MV-4-11 (cell line): ENCODE measurements at regions not wholly inside any gene's neighbourhood (a gene's known extent, or its start where the extent isn't known, plus 50 kb on each side); places are given as distances from the start of the nearest gene placed in this dataset.
"Not testable (repeated sequence)": the region's sequence is repeated elsewhere in the genome, so short reads cannot be mapped to it uniquely, and the experiment has no call there.

Experiments used
- DNase-seq: peaks from one replicate; lab custom pipeline; 2025; lab: John Stamatoyannopoulos, UW

- no peak for DNase-seq
Measured at GRCh38 chr2:16088035-16088801, 147.9 kb downstream of the MYCN start.

GRCh38 chr2:16086136-16086535 lies 145.8 kb downstream of the MYCN start:
- DNase-seq: not testable (repeated sequence)

- no peak for DNase-seq
Measured at GRCh38 chr2:16085073-16085472, 144.7 kb downstream of the MYCN start.

DNA sequence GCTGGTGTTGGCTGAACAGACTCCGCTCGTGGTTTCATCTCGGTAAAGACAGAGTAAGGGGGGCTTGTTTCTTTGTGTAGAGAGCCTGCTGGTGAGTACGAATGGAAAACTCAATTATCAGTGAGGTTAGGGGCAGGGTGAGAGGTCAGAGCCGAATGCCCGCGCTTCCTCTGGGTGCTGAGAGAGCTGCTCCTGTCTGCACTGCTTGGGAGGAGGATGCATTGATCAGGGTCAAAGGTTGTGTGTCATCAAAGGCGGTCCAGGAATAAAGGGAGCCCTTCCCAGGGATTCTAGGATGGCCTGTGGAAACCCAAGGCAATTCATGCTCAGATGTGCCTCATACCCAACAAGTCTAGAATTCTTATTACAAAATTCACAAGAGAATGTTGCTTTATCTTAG lies 143.9 kb downstream of the MYCN start:
- no peak for DNase-seq

DNA sequence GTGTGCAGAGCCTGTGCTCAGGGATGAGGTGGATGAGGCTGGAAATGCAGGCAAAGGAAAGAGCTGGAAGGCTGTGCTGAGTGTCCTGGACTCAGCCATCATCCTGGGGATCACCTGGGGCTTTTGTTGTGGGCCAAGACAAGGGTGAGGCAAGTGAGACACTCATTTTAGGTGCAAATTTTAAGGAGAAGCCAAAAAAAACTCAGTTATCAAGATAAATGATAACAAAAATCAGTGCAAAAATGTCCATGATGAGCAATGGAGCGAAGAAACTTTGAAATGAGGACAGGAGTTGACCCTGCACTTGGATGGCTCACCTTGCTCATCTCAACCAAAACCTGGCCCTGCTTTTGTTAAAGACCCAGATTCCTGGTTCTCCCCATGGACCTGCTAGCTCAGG lies 141.9 kb downstream of the MYCN start:
- DNase-seq: no peak

DNA sequence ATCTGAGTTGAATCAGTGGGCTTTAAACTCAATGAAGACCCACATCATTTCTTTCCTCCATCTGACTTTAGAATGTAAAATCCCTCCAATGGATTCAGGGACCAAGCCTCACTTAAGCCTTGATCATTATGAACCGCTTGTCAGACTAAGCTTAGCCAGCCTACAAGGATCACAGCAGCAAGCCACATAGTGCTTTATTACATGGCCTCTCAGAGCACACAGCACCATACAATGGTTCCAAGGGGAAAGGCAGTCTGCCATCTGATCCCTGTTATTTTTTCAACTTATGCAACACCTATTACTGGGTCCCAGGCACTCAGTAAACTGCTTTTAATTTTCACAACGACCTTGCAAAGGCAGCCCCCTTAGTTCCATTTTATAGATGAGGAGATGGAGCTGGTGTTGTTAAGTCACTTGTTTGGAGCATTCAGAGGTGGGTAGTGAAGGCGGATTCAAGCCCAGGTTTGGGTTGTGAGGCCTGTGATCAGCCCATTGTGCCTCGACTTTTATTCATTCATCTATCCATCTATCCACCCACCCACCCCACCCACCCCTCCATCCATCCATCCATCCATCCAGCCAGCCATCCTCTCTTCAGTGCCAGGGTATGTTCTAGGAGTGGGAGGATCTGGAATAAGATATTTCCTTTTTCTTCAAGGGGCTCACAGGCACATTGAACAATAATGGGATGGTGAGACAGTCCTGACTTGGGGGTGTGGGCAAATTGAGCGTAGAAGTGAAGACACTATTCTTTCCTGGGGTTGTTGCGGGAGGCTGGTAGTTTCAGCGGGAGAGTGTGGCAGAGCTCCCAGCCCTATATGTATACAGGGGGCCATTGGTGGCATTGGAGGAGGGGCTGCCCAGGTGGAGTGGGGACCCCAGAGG lies 141.2 kb downstream of the MYCN start:
- DNase-seq: no peak

DNA sequence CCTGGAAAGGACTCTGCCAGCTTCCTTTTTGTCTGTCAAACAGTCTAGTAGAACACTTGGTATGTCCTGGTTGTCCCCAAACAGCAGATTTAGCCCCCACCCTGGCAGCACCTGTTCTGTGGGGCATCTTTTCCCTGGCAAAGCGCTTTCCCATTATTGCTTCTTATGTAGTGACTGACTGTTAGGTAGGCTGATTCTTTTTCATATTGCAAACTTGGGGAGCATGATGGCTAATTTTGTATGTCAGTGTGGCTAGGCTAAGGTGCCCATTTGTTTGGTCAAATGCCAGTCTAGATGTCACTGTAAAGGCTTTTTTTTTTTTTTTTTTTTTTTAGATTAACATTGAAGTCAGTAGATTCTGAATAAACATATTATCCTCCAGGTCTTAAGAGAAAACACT lies 140.2 kb downstream of the MYCN start:
- DNase-seq: no peak

- no peak for DNase-seq
Measured at GRCh38 chr2:16080071-16080470, 139.7 kb downstream of the MYCN start.

- no peak for DNase-seq
Measured at GRCh38 chr2:16079637-16080036, 139.3 kb downstream of the MYCN start.

DNA sequence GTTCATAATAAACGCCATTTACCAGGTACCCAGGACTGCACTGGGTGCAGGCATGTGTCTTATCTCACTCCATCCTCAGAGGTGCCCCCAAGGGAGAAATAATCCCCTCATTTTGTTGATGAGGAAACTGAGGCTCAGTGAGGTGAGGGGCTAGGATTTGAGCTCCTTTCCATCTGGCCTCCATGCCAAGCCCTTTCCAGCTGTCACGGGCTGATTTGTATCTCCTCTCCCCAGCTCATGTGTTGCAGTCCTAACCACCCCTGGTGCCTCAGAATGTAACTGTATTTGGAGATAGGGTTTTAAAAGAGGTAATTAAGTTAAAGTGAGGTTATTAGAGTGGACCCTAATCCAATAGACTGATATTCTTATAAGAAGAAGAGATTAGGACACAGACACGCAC lies 137.3 kb downstream of the MYCN start:
- no peak for DNase-seq

GRCh38 chr2:16076911-16077310 lies 136.6 kb downstream of the MYCN start:
- DNase-seq: no peak

DNA sequence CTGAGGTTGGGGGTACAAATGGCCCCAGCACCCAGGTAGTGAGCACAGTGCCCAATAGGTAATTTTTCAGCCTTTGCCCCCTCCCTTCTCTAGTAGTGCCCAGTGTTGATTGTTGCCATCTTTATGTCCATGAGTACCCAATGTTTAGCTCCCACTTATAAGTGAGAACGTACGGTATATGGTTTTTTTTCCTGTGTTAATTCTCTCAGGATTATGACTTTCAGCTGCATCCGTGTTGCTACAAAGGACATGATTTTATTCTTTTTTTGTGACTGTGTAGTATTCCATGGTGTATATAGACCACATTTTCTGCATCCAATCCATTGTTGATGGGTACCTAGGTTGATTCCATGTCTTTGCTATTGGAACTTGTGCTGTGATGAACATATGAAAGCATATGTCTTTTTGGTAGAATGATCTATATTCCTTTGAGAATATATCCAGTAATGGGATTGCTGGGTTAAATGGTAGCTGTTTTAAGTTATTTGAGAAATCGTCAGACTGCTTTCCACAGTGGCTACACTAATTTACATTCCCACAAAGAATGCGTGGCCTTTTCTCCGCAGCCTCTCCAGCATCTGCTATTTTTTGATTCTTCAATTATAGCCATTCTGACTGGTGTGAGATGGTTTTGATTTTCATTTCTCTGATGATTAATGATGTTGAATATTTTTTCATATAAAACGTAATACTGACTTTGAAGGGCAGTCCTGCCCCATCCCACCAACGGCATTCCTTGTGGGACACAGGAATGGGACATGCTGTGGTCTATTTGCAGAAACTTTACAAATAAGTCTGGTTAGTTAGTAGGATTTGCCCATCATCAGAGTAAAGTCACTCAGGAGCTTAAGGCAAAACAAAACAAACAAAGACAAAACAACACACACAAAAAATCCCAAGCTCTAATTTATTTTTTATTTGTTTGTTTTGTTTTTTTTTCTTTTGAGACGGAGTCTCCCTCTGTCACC lies 135.0 kb downstream of the MYCN start:
- no peak for DNase-seq

DNA sequence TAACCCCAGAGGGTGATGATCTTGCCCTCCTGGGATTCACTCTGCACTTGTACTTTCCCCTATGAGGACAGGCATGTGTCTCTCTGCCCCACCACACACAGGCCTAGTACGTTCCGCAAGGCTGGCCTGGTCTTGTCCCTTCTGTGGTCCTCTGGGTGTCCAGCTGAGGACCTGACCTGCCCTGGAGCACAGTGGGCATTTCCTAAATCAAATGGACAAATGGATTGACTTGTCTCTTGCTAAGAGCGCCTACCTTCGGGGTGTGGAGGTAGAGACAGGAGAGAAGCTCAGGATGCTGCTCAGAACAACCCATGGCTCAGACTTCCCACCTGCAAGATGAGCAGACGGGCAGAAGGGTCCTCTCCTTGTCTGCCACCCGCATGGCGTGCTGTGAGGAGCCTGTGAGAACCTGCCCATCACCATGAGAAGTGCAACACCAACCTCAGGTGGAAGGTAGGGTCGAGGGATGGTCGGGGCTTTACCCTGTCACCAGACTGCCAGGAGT lies 133.6 kb downstream of the MYCN start:
- no peak for DNase-seq

GRCh38 chr2:16073471-16073870 lies 133.1 kb downstream of the MYCN start:
- DNase-seq: no peak

DNA sequence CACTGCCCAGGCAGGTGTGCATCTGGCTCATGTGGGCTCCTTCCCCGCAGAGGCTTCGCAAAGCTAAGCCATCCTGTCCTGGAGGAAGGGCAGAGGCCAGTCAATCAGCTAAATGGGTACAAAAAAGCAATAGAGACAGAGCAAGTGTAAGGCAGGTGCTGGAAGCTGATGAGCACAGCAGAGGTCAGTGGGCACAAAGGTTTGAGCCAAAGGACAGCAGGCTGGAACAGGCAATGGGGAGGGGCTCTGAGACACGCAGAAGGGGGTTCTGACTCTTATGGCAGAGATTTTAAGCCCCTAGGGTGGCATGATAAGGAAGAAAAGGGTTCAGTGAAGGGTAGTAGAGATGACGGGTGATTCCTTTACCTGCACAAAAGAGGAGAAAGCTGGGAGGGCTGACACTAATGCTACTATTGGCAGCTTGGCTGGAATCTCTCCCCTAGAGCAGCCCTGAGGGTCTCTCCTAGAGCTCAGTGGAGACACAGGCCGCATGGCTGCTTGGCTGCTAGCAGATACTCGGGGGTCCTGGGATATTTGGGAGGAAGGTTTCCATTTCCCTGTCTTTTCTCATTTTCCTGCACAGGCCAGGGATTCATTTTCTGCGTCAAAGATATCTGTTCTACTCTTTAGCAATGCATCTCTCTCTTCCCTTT lies 132.4 kb downstream of the MYCN start:
- DNase-seq: no peak

DNA sequence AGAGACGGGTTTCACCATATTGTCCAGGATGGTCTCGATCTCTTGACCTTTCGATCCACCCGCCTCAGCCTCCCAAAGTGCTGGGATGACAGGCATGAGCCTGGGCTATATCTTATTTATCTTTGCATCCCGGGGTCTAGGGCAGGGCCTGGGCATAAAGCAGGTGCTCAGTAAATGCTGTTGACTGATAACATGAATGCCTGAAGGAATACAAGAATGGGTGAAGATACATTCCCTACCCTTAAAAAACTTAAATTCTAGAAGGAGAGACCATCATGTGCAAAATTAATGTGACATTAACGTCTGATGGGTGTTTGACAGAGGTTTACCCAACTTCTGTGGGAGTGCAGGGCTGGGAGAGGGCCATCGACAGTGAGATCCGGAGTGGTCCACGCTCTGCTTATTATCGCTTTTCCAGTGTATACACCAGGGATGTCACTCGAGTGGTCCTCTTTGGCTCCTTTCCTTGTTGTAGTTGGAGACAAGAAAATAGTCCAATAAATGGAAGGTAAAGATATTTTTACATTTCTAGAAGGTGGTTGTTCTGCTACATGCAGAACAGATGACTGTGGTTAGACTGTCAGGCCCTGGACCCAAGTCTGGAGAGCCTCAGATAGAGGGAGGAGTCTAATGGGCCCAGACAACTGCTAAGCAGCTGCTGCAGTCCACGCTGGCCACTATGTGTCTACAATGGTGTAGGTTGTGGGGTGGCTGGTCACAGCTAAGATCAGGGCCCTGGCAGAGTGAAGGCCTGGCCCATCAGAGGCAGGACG lies 131.7 kb downstream of the MYCN start:
- no peak for DNase-seq

DNA sequence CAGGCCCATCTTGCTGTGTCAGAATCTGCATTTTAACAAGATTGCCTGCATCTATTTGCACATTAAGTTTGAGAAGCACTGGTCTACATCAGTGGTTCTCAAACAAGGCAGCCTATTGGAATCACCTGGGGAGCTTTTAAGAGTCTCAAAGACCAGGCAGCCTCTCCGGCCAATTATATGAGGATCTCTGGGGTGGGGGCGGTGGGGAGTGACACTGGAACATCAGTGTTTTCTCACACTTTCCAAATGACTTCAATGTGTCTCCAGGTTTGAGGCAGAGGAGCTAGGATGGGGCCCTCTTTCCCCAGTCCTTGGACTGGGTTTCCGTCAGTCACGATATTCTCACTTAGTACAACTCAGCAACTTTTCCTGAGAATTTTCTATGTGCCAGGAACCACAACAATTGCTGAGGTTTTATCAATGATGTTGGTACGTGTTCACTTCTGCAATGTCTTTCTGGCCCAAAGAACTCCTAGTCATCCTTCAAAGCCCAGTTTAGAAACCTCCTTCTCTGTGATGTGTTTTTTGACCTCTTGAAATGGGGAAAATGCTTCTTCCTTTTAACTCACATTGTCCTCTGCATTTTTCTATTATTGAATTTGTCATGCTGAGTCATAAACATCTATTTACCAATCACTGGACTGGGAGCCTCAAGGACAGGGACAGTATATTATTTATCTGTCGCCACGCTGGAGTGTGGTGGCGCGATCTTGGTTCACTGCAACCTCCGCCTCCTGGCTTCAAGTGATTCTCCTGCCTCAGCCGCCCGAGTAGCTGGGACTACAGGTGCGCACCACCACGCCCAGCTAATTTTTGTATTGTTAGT lies 130.9 kb downstream of the MYCN start:
- DNase-seq: no peak

GRCh38 chr2:16070648-16070971 lies 130.3 kb downstream of the MYCN start:
- no peak for DNase-seq

DNA sequence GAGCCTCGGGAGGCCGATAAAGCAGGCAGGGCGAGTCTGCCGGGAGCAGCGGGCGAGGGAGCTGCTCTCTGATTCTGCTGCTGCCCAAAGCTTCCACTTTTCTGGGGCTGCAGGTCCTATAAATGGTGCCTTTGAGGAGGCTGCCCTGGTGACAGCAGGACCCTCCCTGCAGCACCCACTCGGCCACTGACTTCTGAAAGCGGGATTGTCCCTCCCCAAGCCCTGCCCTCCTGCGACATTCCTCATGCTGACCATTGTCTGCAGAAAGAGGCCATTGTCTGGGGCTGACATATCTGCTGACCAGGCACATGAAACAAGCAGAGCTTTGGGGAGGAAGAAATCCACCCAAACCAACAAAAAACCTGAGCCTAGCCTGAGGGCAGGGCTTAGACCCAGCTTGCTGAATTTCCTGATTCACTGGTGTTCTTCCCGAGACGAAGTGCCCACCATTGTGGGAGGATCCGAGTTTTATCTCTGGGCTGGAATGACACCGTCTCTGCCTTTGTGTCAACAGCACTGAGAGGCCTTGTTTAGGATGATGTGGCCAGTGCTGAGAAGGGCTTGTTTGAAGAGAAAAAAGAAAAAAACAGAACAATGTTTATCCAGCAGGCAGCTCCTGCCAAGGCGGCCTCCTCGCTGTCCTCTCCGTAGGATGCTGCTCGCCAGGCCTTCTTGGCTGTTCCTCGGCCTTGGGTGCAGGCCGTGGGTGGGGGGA lies 129.7 kb downstream of the MYCN start:
- DNase-seq: no peak

DNA sequence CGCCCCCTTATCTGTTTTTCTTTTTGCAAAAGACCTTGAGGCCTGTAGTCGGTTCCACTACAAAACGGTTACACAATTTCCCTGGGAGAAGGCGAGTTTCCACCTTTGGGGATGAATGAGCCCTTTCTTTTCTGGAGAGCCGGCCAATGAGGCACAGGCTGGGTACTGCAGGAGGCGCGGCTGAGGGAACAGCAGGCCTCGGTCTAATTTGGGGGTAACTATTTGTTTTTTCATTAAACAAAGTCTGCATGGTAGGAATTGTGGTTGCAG lies 129.2 kb downstream of the MYCN start:
- DNase-seq: no peak
